HL-60/S4 treated with retinoic acid at 250 ng/mL for 4 days and 3 days (cell line): ENCODE measurements at regions not wholly inside any gene's neighbourhood (a gene's known extent, or its start where the extent isn't known, plus 50 kb on each side); places are given as distances from the start of the nearest gene placed in this dataset.
"Not testable (repeated sequence)": the region's sequence is repeated elsewhere in the genome, so short reads cannot be mapped to it uniquely, and the experiment has no call there.

ENCODE experiments used
- in situ Hi-C: fragments of 300-500 bp; cut with MboI; formaldehyde crosslinking; loops from 2 replicates; pipeline ENCODE4 v1.7.0; 2022; ENCODE audit warnings: low sequenced_read_pairs

GRCh38 chr3:70658513-70659310 lies 346.3 kb upstream of the MDFIC2 start:
- in situ Hi-C loops, result no loop called here

- in situ Hi-C loops, result no loop called here
Measured at GRCh38 chr3:70657454-70657853, 345.0 kb upstream of the MDFIC2 start.

- in situ Hi-C loops, result no loop called here
Measured at GRCh38 chr3:70647823-70648222, 335.4 kb upstream of the MDFIC2 start.

- in situ Hi-C loops, result no loop called here
Measured at GRCh38 chr3:70647094-70647493, 334.7 kb upstream of the MDFIC2 start.

GRCh38 chr3:70646635-70647034 lies 334.2 kb upstream of the MDFIC2 start:
- in situ Hi-C loops, result no loop called here

- in situ Hi-C loops, result no loop called here
Measured at GRCh38 chr3:70640481-70640880, 328.0 kb upstream of the MDFIC2 start.

GRCh38 chr3:70635301-70635700 lies 322.9 kb upstream of the MDFIC2 start:
- in situ Hi-C loops, result no loop called here

GRCh38 chr3:70631716-70632307 lies 319.4 kb upstream of the MDFIC2 start:
- in situ Hi-C loops, result no loop called here

- in situ Hi-C loops, result no loop called here
Measured at GRCh38 chr3:70621451-70621850, 309.0 kb upstream of the MDFIC2 start.

- in situ Hi-C loops, result no loop called here
Measured at GRCh38 chr3:70620956-70621355, 308.5 kb upstream of the MDFIC2 start.

- in situ Hi-C loops, result no loop called here
Measured at GRCh38 chr3:70620367-70620766, 307.9 kb upstream of the MDFIC2 start.

GRCh38 chr3:70618151-70618550 lies 305.7 kb upstream of the MDFIC2 start:
- in situ Hi-C loops, result no loop called here

- in situ Hi-C loops, result not testable (repeated sequence)
Measured at GRCh38 chr3:70617349-70617748, 304.9 kb upstream of the MDFIC2 start.

GRCh38 chr3:70615286-70615685 lies 302.8 kb upstream of the MDFIC2 start:
- in situ Hi-C loops, result no loop called here

- in situ Hi-C loops, result no loop called here
Measured at GRCh38 chr3:70614111-70614510, 301.7 kb upstream of the MDFIC2 start.

- in situ Hi-C loops, result no loop called here
Measured at GRCh38 chr3:70612920-70613319, 300.5 kb upstream of the MDFIC2 start.

GRCh38 chr3:70611667-70612277 lies 299.3 kb upstream of the MDFIC2 start:
- in situ Hi-C loops, result not testable (repeated sequence)

GRCh38 chr3:70608434-70608833 lies 296.0 kb upstream of the MDFIC2 start:
- in situ Hi-C loops, result no loop called here

- in situ Hi-C loops, result no loop called here
Measured at GRCh38 chr3:70607469-70607868, 295.0 kb upstream of the MDFIC2 start.

- in situ Hi-C loops, result no loop called here
Measured at GRCh38 chr3:70606018-70606417, 293.6 kb upstream of the MDFIC2 start.

- in situ Hi-C loops, result no loop called here
Measured at GRCh38 chr3:70603103-70603502, 290.7 kb upstream of the MDFIC2 start.

GRCh38 chr3:70597312-70597711 lies 284.9 kb upstream of the MDFIC2 start:
- in situ Hi-C loops, result no loop called here
